ENCODE measurements at regions not wholly inside any gene's neighbourhood (a gene's known extent, or its start where the extent isn't known, plus 50 kb on each side); places are given as distances from the start of the nearest gene placed in this dataset.

DNA sequence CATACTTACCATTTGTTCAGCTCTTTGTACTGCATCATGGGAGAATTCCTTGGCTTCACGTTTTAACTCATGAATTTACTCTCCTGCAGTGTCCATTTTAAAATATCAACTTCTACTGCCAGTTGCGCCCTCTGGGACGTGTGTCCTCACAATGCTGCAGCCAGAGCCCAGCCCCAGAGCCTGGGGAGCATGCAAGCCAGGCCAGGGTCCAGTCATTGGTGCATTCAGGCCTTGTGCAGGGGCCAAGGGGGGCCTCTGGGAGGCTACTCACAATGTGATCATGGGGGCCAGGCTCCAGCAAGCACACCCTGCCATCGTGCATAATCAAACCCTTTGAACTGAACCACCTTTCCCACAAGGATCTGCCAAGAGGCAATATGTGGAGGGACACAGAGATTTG lies 105.6 kb upstream of the CCDC112 start:
- DNase-seq = no peak

GRCh38 chr5:115398719-115399118 lies 102.3 kb upstream of the CCDC112 start:
- no peak for DNase-seq

DNA sequence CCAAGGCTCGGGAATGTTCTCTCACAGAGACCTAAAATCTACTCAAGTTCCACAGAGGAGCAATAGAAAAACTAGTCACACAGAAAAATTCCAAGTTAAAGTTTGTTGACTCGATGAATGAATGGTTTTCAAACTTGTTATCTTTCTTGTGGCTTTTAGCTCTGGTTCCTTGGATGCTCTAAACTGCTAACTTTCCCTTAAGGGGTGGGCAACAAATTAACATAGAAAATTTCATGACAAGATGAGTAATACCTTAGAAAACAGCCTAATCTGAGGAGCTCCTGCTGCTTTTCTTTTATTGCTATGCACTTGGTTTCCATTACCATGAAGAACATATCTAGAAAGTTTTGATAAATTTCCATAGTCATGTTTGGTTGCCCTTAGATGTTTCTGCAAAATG lies 100.2 kb upstream of the CCDC112 start:
- no peak for DNase-seq

GRCh38 chr5:115396081-115396480 lies 99.6 kb upstream of the CCDC112 start:
- DNase-seq = no peak

DNA sequence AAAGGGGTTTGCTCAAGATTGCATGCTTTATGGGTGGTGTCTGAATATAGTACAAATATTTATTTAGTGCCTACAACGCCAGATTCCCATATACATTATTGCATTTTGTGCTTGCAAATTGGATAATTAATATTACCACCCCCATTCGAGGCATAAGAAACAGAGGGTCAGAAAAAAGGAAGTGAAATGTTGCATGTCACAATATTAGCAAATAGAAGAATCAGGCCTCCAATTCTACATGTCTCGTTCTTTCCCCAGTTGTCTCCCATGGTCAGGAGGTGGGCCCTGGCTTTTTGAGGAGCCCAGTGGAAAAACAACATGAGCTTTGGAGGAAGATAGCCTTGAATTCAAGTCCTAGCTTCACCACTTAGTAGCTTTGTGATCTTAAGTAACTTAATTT lies 98.1 kb upstream of the CCDC112 start:
- no peak for DNase-seq

GRCh38 chr5:115393239-115393638 lies 96.8 kb upstream of the CCDC112 start:
- no peak for DNase-seq

DNA sequence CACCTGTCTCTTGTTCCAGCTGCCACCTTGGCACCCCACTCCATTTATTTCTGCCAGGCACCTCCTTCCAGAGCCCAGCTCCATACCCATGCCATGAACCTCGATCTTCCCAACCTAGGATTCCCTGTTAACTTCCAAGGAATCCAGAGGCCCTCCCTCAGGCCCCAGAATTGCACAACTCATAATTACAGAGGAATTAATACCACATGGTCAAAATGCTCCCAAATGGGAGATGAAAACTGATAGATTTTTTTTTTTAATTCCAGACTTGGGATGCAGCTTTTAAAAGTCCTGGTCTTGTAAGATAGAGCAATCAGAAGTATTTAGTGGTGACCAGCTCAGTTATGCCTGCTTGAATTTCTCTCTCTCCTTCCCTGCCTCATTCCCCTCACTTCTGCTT lies 96.2 kb upstream of the CCDC112 start:
- DNase-seq = no peak

DNA sequence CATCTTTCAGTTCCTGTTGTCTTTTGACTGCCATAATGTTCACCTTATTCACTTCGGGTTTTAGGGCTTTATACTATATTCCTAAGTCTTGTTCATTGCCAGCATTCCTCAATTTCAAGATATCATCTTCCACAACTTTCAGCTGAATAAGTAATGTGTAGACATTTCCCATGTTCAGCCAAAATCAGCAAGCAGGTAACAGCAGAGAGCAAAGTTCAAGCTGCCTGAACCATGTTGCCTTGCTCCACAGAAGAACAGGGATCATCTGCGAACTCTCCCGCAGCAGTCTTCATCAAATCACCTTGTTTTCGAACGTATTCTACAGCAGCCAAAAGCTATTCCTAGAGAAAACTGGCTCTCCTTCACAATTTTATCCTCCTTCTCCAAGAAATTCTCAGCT lies 95.3 kb upstream of the CCDC112 start:
- no peak for DNase-seq

- DNase-seq = no peak
These were observed 93.4 kb upstream of the CCDC112 start for GRCh38 chr5:115389799-115390382.

GRCh38 chr5:115389034-115389798 lies 92.8 kb upstream of the CCDC112 start:
- DNase-seq = no peak

DNA sequence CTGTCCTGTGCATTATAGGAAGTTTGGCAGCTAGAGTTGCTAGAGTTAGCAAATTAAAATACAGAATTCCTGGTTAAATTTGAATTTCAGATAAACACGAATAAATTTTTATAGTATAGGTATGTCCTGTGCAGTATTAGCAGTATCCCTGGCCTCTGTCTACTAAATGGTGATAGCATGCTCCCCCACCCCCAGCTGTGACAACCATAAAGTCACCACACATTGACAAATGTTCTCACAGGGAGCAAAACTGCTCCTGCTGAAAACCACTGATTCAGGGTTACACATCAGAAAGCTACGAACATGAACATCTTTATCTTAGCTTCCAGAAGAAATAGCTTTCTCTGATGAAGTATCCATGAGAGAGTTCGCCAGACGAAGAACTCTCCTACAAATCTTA lies 91.8 kb upstream of the CCDC112 start:
- no peak for DNase-seq

GRCh38 chr5:115387816-115388215 lies 91.4 kb upstream of the CCDC112 start:
- DNase-seq = no peak

- no peak for DNase-seq
These were observed 90.2 kb upstream of the CCDC112 start for GRCh38 chr5:115386657-115387056.

- no peak for DNase-seq
These were observed 88.3 kb upstream of the CCDC112 start for GRCh38 chr5:115384587-115385375.

DNA sequence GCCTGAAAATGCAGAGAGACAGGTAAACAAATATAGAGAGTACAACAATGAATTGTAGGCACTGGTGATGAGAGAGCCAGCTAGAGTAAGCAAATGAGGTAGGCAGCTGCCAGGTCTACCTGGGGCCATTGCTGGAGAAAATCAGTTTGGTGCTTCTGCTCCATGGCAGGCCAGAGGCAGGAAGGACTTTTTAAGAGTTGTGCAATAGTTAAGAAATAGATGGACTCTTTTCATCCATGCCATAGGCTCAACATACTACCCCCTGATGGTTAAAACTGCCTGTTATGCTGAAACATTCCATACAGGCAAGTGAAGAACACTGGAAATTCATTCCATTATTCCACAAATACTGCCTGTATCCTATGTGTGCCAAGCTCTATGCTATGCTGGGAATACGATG lies 86.5 kb upstream of the CCDC112 start:
- no peak for DNase-seq

DNA sequence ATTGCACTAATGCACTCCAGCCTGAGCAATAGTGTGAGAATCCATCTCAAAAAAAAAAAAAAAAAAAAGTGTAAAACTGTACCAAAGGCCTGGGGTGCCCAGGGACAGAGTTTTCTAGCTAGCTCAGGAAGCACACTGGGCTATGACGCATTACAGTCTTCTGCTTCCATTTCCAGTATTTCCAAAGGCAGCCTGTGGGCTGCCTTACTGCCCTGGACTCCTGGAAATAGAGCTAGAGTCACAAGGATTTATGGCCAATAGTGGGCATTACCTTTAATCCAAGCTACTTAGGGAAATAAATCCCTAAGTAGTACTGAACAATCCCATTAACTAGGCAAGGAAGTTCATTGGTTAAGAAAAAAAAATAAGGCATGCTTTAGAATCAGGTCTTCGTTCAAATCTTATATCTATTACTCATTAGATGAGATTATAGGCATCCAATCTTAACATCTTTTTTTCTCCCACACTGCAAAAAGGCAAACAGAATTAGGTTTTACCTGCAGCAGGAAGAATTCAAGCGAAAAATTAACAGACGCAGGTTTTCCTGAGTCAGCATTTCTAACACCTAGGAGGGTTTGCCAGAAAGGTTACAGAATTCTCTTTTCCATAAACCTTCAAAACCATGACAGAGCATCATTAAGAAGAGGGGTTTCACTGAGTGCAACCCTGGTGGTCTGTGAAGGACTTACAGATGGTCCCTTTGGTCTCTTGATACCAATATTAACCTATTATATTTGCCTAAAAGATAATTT lies 85.6 kb upstream of the CCDC112 start:
- no peak for DNase-seq

- peak; percentile 14 for DNase-seq
These were observed 83.3 kb upstream of the CCDC112 start for GRCh38 chr5:115379622-115380344.

GRCh38 chr5:115378754-115379153 lies 82.3 kb upstream of the CCDC112 start:
- DNase-seq = no peak

DNA sequence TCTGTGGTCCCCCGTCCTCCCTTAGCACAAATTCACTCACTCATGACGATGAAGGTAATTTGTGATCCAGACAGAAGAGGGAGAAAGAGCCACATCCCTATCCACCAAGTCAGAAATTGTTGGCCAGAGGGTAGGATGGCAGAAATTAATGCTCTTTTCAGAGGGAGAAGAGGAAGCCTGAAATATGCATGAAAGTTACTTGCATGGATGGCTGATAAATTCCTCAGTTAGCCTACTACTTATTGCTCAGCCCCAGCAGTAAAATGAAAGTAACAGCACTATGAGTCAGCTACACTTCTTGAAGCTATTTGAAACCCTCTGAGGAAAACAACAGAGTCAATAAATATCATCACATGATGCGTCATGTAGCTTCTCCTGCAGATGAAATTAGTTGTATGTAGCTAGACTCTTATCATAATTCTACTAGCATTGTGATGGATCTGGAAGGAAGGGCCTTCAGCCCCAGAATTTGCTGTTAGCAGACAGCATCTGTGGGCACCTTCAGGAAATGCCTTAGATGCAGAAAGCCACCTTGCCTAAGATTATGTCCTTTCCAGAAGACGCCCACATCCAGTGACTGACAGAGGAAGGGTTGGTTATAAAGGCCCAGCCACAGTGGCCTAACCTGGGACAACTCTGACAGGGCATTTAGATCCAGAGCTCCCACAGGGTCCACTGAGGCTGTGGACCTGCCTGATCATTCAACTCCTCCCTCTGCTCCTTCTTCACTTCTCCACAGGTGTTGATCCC lies 81.2 kb upstream of the CCDC112 start:
- DNase-seq = no peak

DNA sequence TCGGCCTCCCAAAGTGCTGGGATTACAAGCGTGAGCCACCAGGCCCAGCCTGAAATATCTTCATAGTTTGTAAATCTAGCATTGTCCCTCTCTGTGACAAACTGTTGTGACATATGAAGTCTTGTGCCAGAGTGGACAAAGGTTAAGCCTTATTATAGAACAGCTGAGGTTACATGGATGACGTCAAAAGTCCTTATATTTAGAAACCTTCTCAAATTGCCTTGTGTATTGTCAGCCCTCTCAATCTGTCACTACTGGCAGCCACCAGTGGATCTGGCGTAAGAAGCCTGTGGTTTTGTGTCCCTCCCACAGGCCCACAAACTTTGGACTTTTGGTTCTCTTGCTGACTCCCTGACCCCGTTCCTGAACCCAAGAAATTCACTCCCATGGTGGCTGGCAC lies 79.4 kb upstream of the CCDC112 start:
- DNase-seq = no peak

- DNase-seq = no peak
These were observed 77.8 kb upstream of the CCDC112 start for GRCh38 chr5:115374057-115374775.

Measured in CD4-positive, alpha-beta T cell treated with Interleukin-4 for 4 hours (primary cell).